Left ventricle myocardium inferior (tissue), 1 donor: ENCODE measurements at regions not wholly inside any gene's neighbourhood (a gene's known extent, or its start where the extent isn't known, plus 50 kb on each side); places are given as distances from the start of the nearest gene placed in this dataset.
"Not testable (repeated sequence)": the region's sequence is repeated elsewhere in the genome, so short reads cannot be mapped to it uniquely, and the experiment has no call there.

ENCODE experiments used
- DNase-seq: peaks from one replicate; pipeline ENCODE4 v3.0.0-alpha.2; 2020
- H3K27ac ChIP-seq: fragments of 200-600 bp; replicated peaks from 2 replicates; pipeline ENCODE4 v1.8.0; 2021
- H3K27me3 ChIP-seq: fragments of 200-600 bp; 2 replicates; pipeline ENCODE4 v1.8.0; 2021; ENCODE audit warnings: low read depth
- H3K36me3 ChIP-seq: fragments of 200-600 bp; 2 replicates; pipeline ENCODE4 v1.8.0; 2021
- H3K4me1 ChIP-seq: fragments of 200-600 bp; 2 replicates; pipeline ENCODE4 v1.8.0; 2021
- H3K4me3 ChIP-seq: fragments of 200-600 bp; 2 replicates; pipeline ENCODE4 v1.8.0; 2021; ENCODE audit warnings: mild to moderate bottlenecking, moderate library complexity
- H3K9me3 ChIP-seq: fragments of 200-600 bp; replicated peaks from 2 replicates; pipeline ENCODE4 v1.8.0; 2021
- intact Hi-C: fragments of 100-400 bp; cut with micrococcal nuclease; formaldehyde crosslinking; loops from one replicate; pipeline ENCODE4 v1.11.0; 2022
- TF ChIP-seq, protein P1 (sequence below): fragments of 200-600 bp; IDR thresholded peaks from 2 replicates; pipeline ENCODE4 v1.8.0; 2021; ENCODE audit warnings: antibody characterized with exemption, mild to moderate bottlenecking, borderline replicate concordance
- donor health status: DM: no; HTN: yes; CAD: no; lungs with severe emphysema.

DNA sequence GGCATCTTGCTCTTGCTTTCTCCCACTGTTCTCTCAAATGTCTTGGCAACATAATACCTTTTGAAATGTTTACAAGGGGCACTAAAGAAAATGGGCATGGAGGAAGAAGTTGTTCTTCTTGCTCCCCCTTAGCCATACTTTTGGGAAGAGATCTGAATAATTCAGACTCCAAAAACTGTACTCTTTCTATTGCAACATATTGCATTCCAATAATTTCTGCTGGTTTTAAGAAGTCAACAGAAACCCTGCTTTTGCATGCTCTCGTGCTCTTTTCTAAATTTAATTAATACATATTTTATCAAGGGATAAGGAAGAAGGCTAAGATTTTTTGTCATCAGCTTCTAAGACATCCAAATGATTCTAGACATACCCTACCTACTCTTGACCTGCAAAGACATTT, 409.9 kb upstream of the SOX5 start:
- Histone ChIP-seq H3K36me3 (no peaks in the 10 kb centered on the region), H3K27ac (no peak overlapping the region), H3K9me3 (no peaks in the 10 kb centered on the region), H3K4me1 (no peaks in the 10 kb centered on the region), H3K4me3 (no peak overlapping the region), H3K27me3 (no peaks in the 10 kb centered on the region)
- TF ChIP-seq, protein P1, sequence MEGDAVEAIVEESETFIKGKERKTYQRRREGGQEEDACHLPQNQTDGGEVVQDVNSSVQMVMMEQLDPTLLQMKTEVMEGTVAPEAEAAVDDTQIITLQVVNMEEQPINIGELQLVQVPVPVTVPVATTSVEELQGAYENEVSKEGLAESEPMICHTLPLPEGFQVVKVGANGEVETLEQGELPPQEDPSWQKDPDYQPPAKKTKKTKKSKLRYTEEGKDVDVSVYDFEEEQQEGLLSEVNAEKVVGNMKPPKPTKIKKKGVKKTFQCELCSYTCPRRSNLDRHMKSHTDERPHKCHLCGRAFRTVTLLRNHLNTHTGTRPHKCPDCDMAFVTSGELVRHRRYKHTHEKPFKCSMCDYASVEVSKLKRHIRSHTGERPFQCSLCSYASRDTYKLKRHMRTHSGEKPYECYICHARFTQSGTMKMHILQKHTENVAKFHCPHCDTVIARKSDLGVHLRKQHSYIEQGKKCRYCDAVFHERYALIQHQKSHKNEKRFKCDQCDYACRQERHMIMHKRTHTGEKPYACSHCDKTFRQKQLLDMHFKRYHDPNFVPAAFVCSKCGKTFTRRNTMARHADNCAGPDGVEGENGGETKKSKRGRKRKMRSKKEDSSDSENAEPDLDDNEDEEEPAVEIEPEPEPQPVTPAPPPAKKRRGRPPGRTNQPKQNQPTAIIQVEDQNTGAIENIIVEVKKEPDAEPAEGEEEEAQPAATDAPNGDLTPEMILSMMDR: no peak
- intact Hi-C loops: no loop called here
- DNase-seq: no peak

DNA sequence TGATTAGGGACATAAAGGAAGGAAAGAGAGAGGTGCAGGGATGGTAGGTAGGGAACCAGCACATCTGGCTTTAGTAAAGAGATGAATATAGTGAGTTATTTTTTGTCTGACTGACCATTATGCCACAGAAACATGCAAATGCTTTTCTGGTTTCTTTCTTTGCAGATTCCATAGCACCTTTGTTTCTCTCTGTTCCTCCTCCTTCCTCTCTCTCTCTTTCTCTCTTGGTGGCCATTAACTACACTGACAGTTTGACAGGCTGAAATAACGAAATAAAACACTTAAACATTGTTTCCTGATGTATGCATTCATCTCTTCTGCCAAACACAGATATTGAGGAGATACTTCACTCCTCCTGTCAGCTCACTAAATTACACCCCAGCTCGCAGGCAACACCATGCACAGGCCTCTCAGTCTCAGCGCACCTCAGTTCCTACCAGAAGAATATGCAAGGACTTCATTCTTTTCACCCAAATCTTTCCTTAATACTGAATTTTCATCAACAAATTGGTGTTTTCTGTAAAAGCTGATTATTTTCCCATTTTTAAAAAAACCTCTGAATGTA, 406.9 kb upstream of the SOX5 start:
- no peaks in the 10 kb centered on the region for H3K27me3 ChIP-seq
- no peak overlapping the region for H3K4me3 ChIP-seq
- no peak for DNase-seq
- H3K9me3 ChIP-seq: no peaks in the 10 kb centered on the region
- intact Hi-C loops: no loop called here
- no peak overlapping the region for H3K27ac ChIP-seq
- no peaks in the 10 kb centered on the region for H3K4me1 ChIP-seq
- H3K36me3 ChIP-seq: no peaks in the 10 kb centered on the region
- TF ChIP-seq, protein P1: no peak

DNA sequence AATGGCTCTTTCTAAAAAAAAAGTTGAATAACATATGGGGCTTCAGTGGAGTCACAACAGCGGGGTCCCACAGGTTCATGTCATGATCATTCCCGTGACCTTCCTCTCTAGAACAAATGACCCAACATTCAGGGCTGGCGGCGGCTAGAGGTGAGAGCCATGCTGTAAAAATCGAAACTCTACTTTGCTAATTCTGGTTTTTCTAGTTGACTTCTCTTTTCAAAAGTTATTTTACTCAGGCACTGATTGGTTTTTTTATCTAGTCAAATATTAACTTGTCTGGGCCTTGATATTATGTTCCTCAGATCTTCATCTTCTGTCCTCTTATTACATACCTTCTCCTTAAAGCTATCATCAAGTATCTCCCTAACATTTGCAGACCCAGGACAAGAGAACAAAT, 402.9 kb upstream of the SOX5 start:
- TF ChIP-seq, protein P1: no peak
- intact Hi-C loops: no loop called here
- H3K27ac ChIP-seq: no peak overlapping the region
- no peaks in the 10 kb centered on the region for H3K4me1 ChIP-seq
- no peak for DNase-seq
- no peak overlapping the region for H3K4me3 ChIP-seq
- H3K9me3 ChIP-seq: peaks cover 12% of the 10 kb centered on the region
- no peaks in the 10 kb centered on the region for H3K36me3 ChIP-seq
- no peaks in the 10 kb centered on the region for H3K27me3 ChIP-seq

DNA sequence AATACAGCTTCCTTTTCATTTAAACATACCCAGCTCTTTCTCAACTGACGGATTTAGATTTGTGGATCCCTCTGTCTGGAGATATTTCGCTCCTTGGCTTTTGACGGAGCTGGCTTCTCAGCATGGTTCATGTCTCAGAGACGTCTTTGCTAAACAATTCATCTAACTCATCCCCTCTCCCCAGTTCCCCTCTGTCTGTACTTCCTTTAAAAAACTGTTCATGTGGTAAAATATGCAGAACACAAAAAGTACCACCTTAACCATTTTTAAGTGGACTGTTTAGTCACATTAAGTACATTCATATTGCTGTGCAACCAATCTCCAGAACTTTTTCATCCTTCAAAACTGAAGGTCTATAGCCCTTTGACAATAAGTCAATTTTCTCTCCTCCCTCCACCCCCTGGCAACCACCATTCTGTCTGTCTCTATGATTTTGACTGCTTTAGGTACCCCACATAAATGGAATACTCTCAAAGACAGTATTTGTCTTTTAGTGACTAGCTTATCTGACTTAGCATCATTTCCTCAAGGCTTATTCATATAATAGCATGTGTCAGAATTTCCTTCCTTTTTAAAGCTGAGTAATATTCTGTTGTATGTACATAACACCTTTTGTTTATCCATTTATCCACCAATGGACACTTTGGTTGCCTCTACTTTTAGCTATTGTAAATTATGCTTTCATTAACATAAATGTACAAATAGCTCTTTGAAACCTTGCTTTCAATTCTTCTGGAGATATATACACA, 399.8 kb upstream of the SOX5 start:
- no peak overlapping the region for H3K4me3 ChIP-seq
- no peak overlapping the region for H3K27ac ChIP-seq
- H3K9me3 ChIP-seq: peaks cover 12% of the 10 kb centered on the region
- DNase-seq: no peak
- intact Hi-C loops: no loop called here
- TF ChIP-seq, protein P1: no peak
- no peaks in the 10 kb centered on the region for H3K27me3 ChIP-seq
- no peaks in the 10 kb centered on the region for H3K4me1 ChIP-seq
- no peaks in the 10 kb centered on the region for H3K36me3 ChIP-seq

- peaks cover 12% of the 10 kb centered on the region for H3K9me3 ChIP-seq
- H3K4me1 ChIP-seq, H3K36me3 ChIP-seq, H3K27ac ChIP-seq, H3K27me3 ChIP-seq, H3K4me3 ChIP-seq, intact Hi-C loops, DNase-seq: not testable (repeated sequence)
Observed at GRCh38 chr12:24348180-24348579, 398.7 kb upstream of the SOX5 start.

- Histone ChIP-seq H3K9me3 (no peaks in the 10 kb centered on the region), H3K27me3 (no peaks in the 10 kb centered on the region), H3K27ac (no peak overlapping the region), H3K4me3 (no peak overlapping the region), H3K4me1 (no peaks in the 10 kb centered on the region), H3K36me3 (no peaks in the 10 kb centered on the region)
- DNase-seq: no peak
- intact Hi-C loops: no loop called here
- TF ChIP-seq, protein P1: no peak
Observed at GRCh38 chr12:24328261-24328660, 378.8 kb upstream of the SOX5 start.
